OCI-M1 (cell line): ENCODE measurements at regions not wholly inside any gene's neighbourhood (a gene's known extent, or its start where the extent isn't known, plus 50 kb on each side); places are given as distances from the start of the nearest gene placed in this dataset.
"Not testable (repeated sequence)": the region's sequence is repeated elsewhere in the genome, so short reads cannot be mapped to it uniquely, and the experiment has no call there.

ENCODE experiments used
- DNase-seq: peaks from one replicate; lab custom pipeline; 2025; lab: John Stamatoyannopoulos, UW

GRCh38 chr11:44388828-44389657, 79.1 kb upstream of the ALX4 start:
- peak; percentile 16 for DNase-seq

DNA sequence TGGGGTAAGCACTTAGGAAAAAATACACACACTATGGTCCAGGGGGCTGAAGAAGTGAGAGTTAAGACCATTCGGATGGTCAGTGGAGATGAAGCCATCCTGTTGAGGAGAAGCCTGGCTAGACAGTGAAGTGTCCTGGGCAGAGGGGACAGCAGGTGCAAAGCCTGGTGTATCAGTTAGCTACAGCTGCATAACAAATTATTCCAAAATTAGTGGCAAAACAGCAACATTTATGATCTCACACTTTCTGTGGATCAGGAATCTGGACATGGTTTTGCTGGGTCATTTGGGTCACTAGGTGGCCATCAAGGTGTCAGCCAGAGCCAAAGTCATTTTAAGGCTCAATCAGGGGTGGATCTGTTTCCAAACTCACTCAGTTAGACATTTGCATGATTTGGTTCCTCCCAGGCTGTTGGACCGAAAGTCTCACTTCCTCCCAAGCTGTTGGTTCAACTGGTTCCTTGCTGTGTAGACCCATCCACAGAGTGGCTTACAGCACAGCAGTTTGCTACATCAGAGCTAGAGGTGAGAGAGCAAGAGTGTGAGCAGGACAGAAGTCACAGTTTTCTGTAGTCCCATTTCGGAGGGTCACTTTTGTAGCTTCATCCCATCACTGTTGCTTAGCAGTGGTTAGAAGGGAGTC, 80.1 kb upstream of the ALX4 start:
- DNase-seq, result no peak

- DNase-seq, result not testable (repeated sequence)
These were observed 81.1 kb upstream of the ALX4 start for GRCh38 chr11:44391004-44391403.

GRCh38 chr11:44396746-44397145, 86.8 kb upstream of the ALX4 start:
- not testable (repeated sequence) for DNase-seq

DNA sequence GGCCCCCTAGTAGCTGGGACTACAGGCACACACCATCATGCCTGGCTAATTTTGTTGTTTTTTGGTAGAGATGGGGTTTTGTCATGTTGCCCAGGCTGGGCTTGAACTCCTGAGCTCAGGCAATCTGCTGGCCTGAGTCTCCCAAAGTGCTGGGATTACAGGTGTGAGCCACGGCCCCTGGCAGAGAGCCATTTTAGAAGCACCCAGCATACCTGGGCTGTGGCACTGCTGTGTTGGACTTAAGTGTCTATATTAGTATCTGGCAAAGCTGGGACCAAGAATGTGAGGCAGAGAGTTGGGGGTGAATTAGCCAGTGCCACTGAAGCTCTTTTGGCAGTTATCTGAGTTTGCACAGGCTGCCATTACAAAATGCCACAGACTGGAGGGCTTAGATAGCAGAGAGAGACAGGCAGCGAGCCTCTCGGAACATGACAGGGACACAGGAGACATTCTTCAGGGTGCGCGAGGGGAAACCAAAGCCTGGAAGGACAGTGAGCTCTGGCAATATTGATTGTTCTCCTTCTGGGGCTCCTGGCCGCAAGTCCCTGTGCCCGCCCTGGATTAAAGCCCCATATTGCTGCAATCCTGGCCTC, 87.7 kb upstream of the ALX4 start:
- DNase-seq, result peak; percentile 60

DNA sequence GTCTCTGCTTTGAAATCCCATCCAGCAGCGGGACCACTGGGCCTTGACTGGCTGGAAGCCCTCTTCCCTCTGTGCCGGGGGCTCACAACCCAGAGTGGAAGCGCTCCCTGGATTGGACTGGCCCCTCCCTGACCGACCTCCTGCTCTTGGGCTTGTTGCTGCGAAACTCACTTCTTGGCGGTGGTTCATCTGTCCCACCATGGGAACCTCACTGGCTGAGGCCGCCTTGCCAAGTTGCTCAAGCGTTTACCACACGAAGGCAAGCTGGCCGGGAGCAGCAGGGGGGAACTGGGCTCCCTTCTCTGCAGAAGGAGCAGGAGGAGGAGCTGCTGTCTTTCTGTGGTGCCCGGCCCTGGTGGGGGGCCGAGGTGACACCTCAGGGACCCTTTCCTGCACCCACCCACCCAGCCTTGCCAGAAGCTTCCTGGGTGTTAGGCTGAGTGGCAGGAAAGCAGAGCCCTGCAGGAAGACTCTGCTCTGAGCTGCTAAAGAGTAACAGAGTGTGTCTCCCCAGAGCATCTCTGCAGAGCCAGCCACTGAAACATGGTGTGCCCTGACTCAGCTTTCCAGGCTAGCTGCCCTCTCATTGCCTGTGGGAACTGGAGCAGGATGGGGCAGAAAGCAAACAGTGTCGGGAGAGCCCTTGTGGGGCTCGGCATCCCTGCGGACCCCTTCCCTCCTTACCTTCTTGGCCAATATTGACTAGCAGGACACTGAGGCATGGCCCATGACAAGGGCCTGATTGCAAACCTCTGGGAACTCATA, 88.5 kb upstream of the ALX4 start:
- DNase-seq, result no peak

GRCh38 chr11:44399968-44400367, 90.0 kb upstream of the ALX4 start:
- DNase-seq, result no peak

DNA sequence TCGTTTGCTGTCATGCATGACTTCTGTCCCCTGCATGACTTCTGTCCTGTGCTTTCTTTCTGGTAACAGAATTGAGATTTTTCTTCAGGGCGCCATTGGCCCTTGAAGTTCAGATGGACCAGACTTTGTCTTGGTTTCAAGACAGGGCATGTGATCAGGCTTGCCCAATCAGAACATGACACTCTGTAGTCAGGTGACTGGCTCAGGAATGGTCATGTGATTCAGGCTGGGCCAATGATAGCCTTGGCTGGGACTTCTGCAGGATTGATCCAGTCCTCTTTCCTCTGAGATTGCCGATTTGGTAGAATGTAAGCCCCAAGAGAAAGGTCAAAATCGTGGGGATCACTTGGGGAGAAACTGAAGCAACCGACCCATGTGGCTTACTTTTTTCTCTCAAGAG, 90.5 kb upstream of the ALX4 start:
- peak; percentile 25 for DNase-seq

- DNase-seq, result no peak
These were observed 92.6 kb upstream of the ALX4 start for GRCh38 chr11:44402466-44403075.

DNA sequence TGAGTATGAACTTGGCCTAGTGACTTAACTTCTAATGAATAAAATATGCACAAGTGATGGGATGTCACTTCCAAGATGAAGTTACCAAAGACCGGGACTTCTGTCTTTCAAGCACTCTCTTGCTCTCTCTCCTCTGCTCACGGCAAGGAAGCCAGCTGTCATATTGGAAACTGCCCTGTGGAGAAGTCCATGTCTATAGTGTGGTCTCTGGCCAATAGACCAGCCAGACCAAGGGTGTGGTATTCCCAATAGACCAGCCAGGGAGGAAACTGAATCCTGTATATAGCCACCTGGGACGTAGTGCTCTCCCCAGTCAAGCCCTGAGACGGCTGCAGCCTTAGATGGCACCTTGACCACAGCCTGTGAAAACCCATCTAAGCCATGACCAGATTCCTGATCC, 93.2 kb upstream of the ALX4 start:
- no peak for DNase-seq

DNA sequence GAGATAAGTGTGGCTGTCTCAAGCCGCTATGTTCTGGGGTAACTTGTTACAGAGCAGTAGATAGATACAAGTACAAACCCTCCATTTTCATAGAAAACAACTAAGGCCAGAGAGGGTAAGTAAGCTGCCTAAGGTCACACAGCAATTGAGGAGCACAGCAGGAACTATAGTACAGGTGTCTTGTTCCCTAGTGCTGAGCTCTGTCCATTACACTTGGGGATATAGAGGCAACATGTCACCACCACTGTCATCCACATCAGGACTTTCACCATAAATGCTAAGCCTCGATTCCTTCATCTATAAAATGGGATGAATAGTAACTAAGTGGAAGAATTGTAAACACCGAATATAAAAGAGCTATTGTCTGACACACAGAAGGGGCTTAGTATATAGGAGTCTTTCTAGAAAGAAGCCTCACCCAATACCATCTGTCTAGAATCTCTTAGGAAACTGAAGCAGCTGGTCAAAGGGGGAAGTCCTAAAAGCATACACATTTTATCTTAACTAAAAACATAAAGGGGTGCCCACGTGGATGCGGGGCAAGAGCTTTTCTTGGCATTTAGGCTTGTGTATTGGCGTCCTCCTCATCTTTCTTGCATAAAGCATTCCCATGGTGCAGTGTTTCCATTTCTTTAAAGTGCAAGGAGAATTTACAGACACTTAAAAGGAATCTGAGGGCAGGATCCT, 93.8 kb upstream of the ALX4 start:
- no peak for DNase-seq

GRCh38 chr11:44404301-44404700, 94.4 kb upstream of the ALX4 start:
- DNase-seq, result no peak

GRCh38 chr11:44404736-44405395, 94.9 kb upstream of the ALX4 start:
- no peak for DNase-seq

DNA sequence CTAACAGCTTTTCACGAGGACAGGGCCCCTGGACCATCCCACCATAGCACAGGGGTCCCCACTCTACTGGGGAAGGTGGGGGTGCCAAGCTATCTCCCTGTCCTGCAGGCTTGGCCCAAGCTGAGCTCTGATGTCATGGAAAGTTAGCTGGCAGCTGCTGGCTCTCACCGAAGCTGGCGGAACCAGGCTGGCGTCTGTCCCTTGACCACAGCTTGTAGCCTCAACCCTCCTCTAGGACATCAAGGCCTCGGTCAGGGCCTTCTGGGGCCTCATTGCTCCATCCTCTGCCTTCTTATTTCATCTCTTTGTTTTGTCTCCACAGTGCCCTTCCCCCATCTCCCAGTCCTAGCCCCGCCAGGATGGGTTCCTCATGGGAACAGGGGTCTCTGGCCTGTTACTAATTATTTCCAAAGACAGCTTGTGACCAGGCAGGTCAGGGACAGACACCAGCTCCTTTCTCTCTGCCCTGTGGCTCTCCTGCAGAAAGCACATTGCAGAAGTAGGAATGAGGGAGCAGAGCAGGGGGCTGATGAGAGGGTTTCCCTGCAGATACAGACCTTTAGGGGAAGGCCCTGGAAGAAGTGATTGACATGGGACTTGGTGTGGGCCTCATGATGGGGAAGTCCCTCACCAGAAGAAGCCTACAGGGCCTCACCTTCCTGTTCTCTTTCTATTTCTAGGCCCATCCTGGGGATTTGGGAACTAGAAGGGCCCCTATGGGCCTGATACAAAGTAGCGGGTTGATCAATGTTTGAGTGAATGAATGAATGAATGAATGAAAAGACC, 97.5 kb upstream of the ALX4 start:
- DNase-seq, result no peak

- no peak for DNase-seq
These were observed 98.2 kb upstream of the ALX4 start for GRCh38 chr11:44408141-44408540.

DNA sequence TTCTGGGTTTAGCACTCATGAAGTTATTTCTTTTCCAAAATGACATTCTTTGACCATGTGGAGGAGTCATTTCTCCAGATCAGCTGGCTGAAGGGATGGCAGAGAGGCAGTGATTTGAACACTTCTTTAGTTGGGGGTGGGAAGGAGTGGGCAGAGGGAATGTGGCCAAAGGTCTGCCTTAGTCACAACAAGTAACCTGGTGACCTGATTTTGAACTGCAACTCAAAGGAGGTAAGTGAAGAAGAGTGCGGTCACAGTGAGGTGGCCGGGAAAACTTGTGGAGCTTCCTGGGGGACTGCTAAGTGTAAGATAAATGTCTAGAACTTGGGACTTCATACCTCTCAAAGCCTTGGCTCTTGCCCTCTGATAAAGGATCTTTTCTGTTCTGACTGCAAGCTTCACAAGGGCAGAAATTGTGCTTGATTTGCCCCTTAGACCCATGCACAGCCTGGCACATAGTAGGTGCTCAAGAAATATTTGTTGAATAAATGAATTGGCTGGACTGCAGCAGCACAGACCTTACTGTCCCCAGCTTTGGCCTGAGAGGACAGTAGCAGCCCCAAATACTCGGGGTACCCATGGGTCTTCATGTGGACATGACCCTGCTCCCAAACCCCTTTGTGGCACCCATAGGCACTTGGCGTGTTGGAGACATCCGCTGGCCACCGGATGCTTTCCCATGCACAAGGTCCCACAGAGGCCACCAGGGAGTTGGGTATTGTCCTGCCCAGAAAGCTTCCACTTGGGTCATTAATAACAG, 99.0 kb upstream of the ALX4 start:
- DNase-seq, result no peak

DNA sequence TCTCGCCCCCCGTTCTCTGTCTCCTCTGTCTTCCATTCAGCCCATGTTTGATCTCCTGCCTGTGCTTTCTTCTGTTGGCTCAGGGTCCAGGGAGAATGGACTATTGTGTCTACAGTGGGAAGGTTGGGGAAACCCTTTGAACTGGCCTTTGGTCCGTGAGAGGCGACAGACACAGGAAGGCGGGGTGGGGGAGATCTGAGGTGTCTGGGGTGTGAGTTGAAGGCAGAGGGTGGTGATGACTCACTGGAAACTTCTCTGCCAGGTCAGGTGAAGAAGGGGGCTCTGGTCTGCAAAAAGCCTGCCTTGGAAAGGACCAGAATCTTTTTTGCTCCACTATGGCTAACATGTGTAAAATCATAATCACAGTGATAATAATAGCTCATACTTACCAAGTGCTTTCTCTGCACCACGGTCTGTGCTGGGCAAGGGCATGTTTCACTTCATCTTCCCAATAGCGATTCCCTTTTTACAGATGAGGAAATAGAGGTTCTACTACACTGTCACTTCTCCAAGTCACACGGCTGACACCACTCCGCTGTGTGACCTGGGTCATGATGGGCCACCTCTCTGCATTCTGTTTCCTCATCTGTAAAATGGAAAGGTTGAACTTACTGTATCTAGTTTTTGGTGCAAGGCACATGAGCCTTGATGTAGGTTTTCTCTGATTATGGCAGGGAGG, 99.8 kb upstream of the ALX4 start:
- DNase-seq, result no peak

- no peak for DNase-seq
These were observed 106.8 kb upstream of the ALX4 start for GRCh38 chr11:44416776-44417175.
